Glutamatergic neuron (in vitro differentiated cells): ENCODE measurements at regions not wholly inside any gene's neighbourhood (a gene's known extent, or its start where the extent isn't known, plus 50 kb on each side); places are given as distances from the start of the nearest gene placed in this dataset.

ENCODE experiments used
- DNase-seq: peaks from one replicate; pipeline ENCODE4 v3.0.0; 2022
- H3K27ac Mint-ChIP-seq: one replicate; pipeline ENCODE4 v1.8.0; 2020; ENCODE audit warnings: mild to moderate bottlenecking, mixed read lengths, inconsistent platforms; ENCODE audit not compliant: unreplicated experiment
- H3K27me3 Mint-ChIP-seq: one replicate; pipeline ENCODE4 v1.8.0; 2020; ENCODE audit warnings: mild to moderate bottlenecking, moderate library complexity, mixed read lengths, inconsistent platforms; ENCODE audit not compliant: unreplicated experiment
- H3K36me3 Mint-ChIP-seq: one replicate; pipeline ENCODE4 v1.8.0; 2020; ENCODE audit warnings: mild to moderate bottlenecking, mixed read lengths, inconsistent platforms; ENCODE audit not compliant: unreplicated experiment
- H3K4me1 Mint-ChIP-seq: one replicate; pipeline ENCODE4 v1.8.0; 2020; ENCODE audit warnings: mild to moderate bottlenecking, low read depth, mixed read lengths, inconsistent platforms; ENCODE audit not compliant: unreplicated experiment
- H3K4me3 Mint-ChIP-seq: one replicate; pipeline ENCODE4 v1.8.0; 2020; ENCODE audit warnings: mild to moderate bottlenecking, mixed read lengths, inconsistent platforms; ENCODE audit not compliant: unreplicated experiment
- H3K9me3 Mint-ChIP-seq: one replicate; pipeline ENCODE4 v1.8.0; 2020; ENCODE audit warnings: mild to moderate bottlenecking, moderate library complexity, mixed read lengths, inconsistent platforms; ENCODE audit not compliant: unreplicated experiment
- TF ChIP-seq, protein P1 (sequence below): fragments of 200-600 bp; sonication (generic); IDR thresholded peaks from one replicate; pipeline ENCODE4 v1.5.0; 2021; ENCODE audit not compliant: partially characterized antibody, unreplicated experiment

DNA sequence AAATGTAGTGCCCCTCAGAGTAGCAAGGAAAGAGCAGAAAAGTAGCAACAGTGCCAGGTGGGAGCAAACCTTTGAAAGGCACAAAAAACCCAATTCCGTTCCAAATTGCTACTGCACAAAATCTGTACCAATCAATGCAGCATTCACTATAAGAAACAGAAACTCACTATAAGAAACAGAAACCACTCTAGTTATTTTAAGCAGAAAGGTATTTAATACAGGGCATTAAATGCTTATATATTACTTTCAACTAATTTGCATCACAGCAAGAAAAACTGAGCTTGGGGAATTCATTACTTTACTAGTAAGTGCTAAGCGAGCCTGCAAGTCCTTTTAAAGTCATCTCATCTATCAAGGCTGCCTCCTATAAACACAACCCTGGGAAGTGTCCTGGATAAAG, 116.5 kb upstream of the OLIG3 start:
- H3K4me3 Mint-ChIP-seq: no peak overlapping the region
- H3K4me1 Mint-ChIP-seq: peaks cover 5% of the 10 kb centered on the region
- peaks cover under 1% of the 10 kb centered on the region for H3K36me3 Mint-ChIP-seq
- TF ChIP-seq, protein P1, sequence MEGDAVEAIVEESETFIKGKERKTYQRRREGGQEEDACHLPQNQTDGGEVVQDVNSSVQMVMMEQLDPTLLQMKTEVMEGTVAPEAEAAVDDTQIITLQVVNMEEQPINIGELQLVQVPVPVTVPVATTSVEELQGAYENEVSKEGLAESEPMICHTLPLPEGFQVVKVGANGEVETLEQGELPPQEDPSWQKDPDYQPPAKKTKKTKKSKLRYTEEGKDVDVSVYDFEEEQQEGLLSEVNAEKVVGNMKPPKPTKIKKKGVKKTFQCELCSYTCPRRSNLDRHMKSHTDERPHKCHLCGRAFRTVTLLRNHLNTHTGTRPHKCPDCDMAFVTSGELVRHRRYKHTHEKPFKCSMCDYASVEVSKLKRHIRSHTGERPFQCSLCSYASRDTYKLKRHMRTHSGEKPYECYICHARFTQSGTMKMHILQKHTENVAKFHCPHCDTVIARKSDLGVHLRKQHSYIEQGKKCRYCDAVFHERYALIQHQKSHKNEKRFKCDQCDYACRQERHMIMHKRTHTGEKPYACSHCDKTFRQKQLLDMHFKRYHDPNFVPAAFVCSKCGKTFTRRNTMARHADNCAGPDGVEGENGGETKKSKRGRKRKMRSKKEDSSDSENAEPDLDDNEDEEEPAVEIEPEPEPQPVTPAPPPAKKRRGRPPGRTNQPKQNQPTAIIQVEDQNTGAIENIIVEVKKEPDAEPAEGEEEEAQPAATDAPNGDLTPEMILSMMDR: no peak
- peaks cover 3% of the 10 kb centered on the region for H3K9me3 Mint-ChIP-seq
- no peaks in the 10 kb centered on the region for H3K27me3 Mint-ChIP-seq
- no peak overlapping the region for H3K27ac Mint-ChIP-seq
- DNase-seq: no peak

DNA sequence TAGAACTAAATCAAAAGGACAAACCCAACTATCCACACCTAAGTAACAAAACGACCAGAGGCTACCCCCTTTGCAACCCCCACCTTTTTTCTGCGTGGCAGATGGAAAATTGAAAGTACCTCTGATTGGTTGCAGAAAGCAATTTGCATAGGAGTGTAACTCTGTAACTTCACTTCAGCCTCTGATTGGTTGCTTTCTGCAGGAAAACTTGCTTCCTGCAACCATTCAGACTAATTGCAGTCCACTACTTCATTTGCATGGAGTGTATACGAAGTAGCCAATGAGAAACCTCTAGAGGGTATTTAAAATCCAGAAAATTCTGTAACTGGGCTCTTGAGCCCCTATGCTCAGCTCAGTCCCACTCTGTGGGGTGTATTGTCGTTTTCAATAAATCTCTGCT, 129.1 kb upstream of the OLIG3 start:
- TF ChIP-seq, protein P1: no peak
- Mint-ChIP-seq H3K27me3 (no peaks in the 10 kb centered on the region), H3K9me3 (no peaks in the 10 kb centered on the region), H3K27ac (no peak overlapping the region), H3K4me1 (peaks cover 9% of the 10 kb centered on the region), H3K36me3 (no peaks in the 10 kb centered on the region), H3K4me3 (no peak overlapping the region)
- no peak for DNase-seq

DNA sequence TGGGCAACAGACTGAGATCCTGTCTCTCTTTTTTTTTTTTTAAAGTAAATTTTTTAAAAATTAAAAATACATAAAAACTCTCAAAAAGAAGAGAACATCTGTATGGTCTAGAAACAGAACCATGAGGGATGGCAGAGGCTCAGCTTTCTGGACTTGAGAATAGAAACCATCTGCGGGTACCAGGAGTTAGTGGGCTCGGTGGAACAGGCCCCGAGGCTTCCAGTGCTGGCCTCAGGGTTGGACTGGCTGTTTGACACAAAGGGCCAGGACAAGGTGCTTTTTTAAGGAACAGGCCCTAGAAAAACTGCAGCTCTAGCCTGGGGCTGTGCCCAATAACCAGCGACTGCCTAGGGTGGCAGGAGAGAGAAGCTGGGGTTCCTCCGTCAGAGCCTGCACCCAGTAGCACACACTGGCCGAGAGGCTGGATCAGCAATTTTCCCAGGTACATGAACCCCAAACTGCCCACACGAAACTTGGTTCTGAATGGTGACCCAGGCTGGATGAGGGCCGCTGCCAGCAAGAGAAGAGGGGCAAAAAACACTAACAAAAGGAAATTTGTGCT, 131.0 kb upstream of the OLIG3 start:
- TF ChIP-seq, protein P1: no peak
- no peak overlapping the region for H3K27ac Mint-ChIP-seq
- H3K4me1 Mint-ChIP-seq: peaks cover 12% of the 10 kb centered on the region
- H3K4me3 Mint-ChIP-seq: no peak overlapping the region
- H3K9me3 Mint-ChIP-seq: no peaks in the 10 kb centered on the region
- DNase-seq: no peak
- H3K36me3 Mint-ChIP-seq: no peaks in the 10 kb centered on the region
- no peaks in the 10 kb centered on the region for H3K27me3 Mint-ChIP-seq

DNA sequence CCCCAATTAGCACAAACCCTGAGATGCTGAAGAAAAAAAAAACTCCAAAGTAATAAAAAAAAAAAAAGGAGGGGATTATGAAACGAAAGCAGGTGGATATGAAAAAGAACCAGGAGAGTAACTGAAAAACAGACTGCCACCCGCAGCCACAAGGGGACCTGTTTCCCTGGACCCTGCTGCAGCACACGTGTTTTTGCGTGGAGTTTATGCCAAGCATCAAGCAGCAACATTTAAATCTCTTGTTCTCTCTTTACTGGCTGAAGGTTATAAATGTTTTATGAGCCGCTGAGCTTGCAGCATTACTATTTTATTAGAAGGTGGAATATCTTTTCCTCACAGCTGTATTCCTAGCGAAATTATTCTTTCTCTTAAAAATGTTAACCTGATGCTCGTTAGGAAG, 131.6 kb upstream of the OLIG3 start:
- Mint-ChIP-seq H3K4me1 (peaks cover 18% of the 10 kb centered on the region), H3K36me3 (no peaks in the 10 kb centered on the region), H3K4me3 (no peak overlapping the region), H3K27me3 (no peaks in the 10 kb centered on the region), H3K9me3 (no peaks in the 10 kb centered on the region), H3K27ac (no peak overlapping the region)
- TF ChIP-seq, protein P1: peak; percentile 34
- DNase-seq: no peak

DNA sequence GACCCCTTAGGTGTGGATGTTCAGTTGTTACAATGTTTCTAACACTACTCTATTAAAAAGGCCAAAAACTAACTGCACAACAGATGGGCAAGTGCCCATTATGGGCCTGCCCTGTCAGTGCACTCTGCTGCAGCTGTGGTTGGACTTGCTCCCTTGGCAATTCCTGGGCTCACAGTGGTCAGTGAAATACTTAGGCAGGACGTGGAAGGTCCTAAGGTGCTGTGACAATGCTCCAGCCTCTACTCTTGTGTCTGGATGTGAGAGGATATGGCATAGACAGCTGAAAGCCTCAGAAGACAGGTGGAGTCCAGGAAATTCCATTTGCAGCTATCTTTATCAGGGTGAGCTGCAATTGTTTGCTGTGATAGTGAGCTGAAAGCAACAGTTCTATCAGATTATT, 136.5 kb upstream of the OLIG3 start:
- H3K4me3 Mint-ChIP-seq: no peak overlapping the region
- H3K27ac Mint-ChIP-seq: no peak overlapping the region
- peaks cover 18% of the 10 kb centered on the region for H3K4me1 Mint-ChIP-seq
- no peaks in the 10 kb centered on the region for H3K36me3 Mint-ChIP-seq
- DNase-seq: peak; percentile 19
- H3K9me3 Mint-ChIP-seq: peaks cover 1% of the 10 kb centered on the region
- TF ChIP-seq, protein P1: no peak
- H3K27me3 Mint-ChIP-seq: no peaks in the 10 kb centered on the region
